HEK293T (cell line): ENCODE measurements at regions not wholly inside any gene's neighbourhood (a gene's known extent, or its start where the extent isn't known, plus 50 kb on each side); places are given as distances from the start of the nearest gene placed in this dataset.

Source experiments
- BHLHE40 ChIP-seq: fragments of 450-650 bp; IDR thresholded peaks from 2 replicates; pipeline ENCODE4 v1.6.1; 2016; ENCODE audit warnings: mild to moderate bottlenecking, moderate library complexity, borderline replicate concordance
- FOXA1 ChIP-seq: fragments of 450-650 bp; IDR thresholded peaks from 2 replicates; pipeline ENCODE4 v1.6.1; 2016; ENCODE audit warnings: mild to moderate bottlenecking
- SP1 ChIP-seq: fragments of 450-650 bp; IDR thresholded peaks from 2 replicates; pipeline ENCODE4 v1.6.1; 2017

DNA sequence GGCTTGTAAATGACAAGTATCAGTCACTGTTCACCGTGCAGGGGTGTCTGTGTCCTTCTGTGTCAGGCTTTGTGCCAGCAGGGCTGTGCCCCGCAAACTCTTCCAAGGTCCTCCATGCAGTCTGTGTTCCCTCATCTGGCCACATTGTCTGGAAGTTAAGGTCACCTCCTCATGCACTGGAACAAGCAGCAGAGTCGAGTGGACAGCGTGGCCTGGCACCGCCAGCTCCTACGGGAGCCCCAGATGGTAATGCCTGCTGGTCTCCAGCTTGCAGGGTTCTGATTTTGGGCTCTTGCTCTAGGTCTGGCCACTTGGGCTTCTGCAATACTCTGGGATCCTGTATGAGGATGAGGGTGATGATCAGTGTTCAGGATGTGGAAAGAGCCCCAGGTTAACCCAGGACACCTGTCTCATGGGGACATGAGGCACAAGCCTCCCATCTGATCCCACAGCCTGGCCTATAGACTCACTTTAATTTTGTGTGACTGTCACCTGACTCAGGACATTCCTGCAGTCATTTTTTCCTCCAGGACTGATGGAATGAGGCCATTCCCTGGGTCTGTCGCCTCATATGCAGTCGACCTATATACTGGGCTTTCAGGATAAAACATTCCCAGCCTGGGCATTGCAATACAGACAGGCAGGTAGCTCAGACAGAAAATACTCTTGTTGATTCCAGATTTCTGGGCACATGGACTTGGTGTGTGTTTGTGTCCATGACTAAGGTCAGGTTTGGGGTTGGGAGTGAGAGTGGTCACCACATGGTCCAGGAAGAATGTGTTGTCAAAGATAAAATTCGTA is 106.3 kb upstream of the TOP3B start:
- TF ChIP-seq BHLHE40 = no peak
- no peak for TF ChIP-seq FOXA1
- TF ChIP-seq SP1 = no peak
